ENCODE measurements at regions not wholly inside any gene's neighbourhood (a gene's known extent, or its start where the extent isn't known, plus 50 kb on each side); places are given as distances from the start of the nearest gene placed in this dataset.

- ChIA-PET CTCF (no interaction called here), POLR2A (no interaction called here)
- no peak overlapping the region for H3K27ac Mint-ChIP-seq
Measured at GRCh38 chr4:159049780-159050375, 53.0 kb upstream of the RAPGEF2 start.

GRCh38 chr4:159051245-159052071 is 51.4 kb upstream of the RAPGEF2 start:
- peaks cover 5 to 16% (median 8%) of the 10 kb centered on the region in 5 donors for H3K27me3 Mint-ChIP-seq
- intact Hi-C loops (cut with micrococcal nuclease), result no loop called here
- H3K4me1 ChIP-seq (ENCODE audit: control insufficient read depth in 2 of 2, insufficient read depth in 2 of 2, low read length in 2 of 2), result no peaks in the 10 kb centered on the region
- ChIA-PET POLR2A (no interaction called here), CTCF (no interaction called here)
- H3K36me3 Mint-ChIP-seq, result peaks cover 0 to 2% (median 0%) of the 10 kb centered on the region in 5 donors
- no peak overlapping the region for H3K4me3 Mint-ChIP-seq
- peaks cover 0 to 28% (median 0%) of the 10 kb centered on the region in 7 donors for H3K4me1 Mint-ChIP-seq
- no peaks in the 10 kb centered on the region for H3K9me3 Mint-ChIP-seq
- H3K36me3 ChIP-seq (ENCODE audit: control insufficient read depth in 2 of 3, insufficient read depth in 3 of 3, low read length in 3 of 3), result no peaks in the 10 kb centered on the region
- no peaks in the 10 kb centered on the region for H3K9me3 ChIP-seq (ENCODE audit: control insufficient read depth in 2 of 3, low read length in 3 of 3)
- H3K27me3 ChIP-seq (ENCODE audit: control insufficient read depth in 2 of 2, insufficient read depth in 2 of 2, low read length in 2 of 2), result no peaks in the 10 kb centered on the region
- ATAC-seq (no peak), DNase-seq (no peak)
- no peak overlapping the region for H3K27ac ChIP-seq (ENCODE audit: low read depth, low read length)
- H3K4me3 ChIP-seq (ENCODE audit: low read length), result no peak overlapping the region
- H3K27ac Mint-ChIP-seq, result no peak overlapping the region

More at GRCh38 chr4:159049780-159050375, 53.0 kb upstream of the RAPGEF2 start:
- ATAC-seq, result no peak
- H3K4me3 ChIP-seq (ENCODE audit: low read length), result no peak overlapping the region
- H3K36me3 ChIP-seq (ENCODE audit: control insufficient read depth in 2 of 3, insufficient read depth in 3 of 3, low read length in 3 of 3), result no peaks in the 10 kb centered on the region
- Mint-ChIP-seq H3K36me3 (peaks cover 0 to 2% (median 0%) of the 10 kb centered on the region in 5 donors), H3K9me3 (no peaks in the 10 kb centered on the region), H3K4me3 (no peak overlapping the region), H3K4me1 (peaks cover 0 to 38% (median 0%) of the 10 kb centered on the region in 7 donors), H3K27me3 (peaks cover 5 to 16% (median 7%) of the 10 kb centered on the region in 5 donors)
- no peak overlapping the region for H3K27ac ChIP-seq (ENCODE audit: low read depth, low read length)
- intact Hi-C loops (cut with micrococcal nuclease), result loop anchor here in 1 of 2 donors (10.0 kb wide), 1 partner anchor 125 kb away; no protein-coding TSS in a partner anchor
- no peaks in the 10 kb centered on the region for H3K27me3 ChIP-seq (ENCODE audit: control insufficient read depth in 2 of 2, insufficient read depth in 2 of 2, low read length in 2 of 2)
- no peaks in the 10 kb centered on the region for H3K4me1 ChIP-seq (ENCODE audit: control insufficient read depth in 2 of 2, insufficient read depth in 2 of 2, low read length in 2 of 2)
- no peak for DNase-seq
- H3K9me3 ChIP-seq (ENCODE audit: control insufficient read depth in 2 of 3, low read length in 3 of 3), result no peaks in the 10 kb centered on the region

GRCh38 chr4:159052315-159052714 is 50.6 kb upstream of the RAPGEF2 start:
- intact Hi-C loops (cut with micrococcal nuclease), result no loop called here
- Mint-ChIP-seq H3K27ac (no peak overlapping the region), H3K27me3 (peaks cover 5 to 16% (median 8%) of the 10 kb centered on the region in 5 donors), H3K9me3 (no peaks in the 10 kb centered on the region), H3K4me1 (peaks cover 0 to 25% (median 0%) of the 10 kb centered on the region in 7 donors), H3K4me3 (no peak overlapping the region), H3K36me3 (peaks cover 0 to 1% (median 0%) of the 10 kb centered on the region in 5 donors)
- ChIA-PET CTCF (no interaction called here), POLR2A (no interaction called here)
- no peaks in the 10 kb centered on the region for H3K9me3 ChIP-seq (ENCODE audit: control insufficient read depth in 2 of 3, low read length in 3 of 3)
- no peaks in the 10 kb centered on the region for H3K36me3 ChIP-seq (ENCODE audit: control insufficient read depth in 2 of 3, insufficient read depth in 3 of 3, low read length in 3 of 3)
- H3K27me3 ChIP-seq (ENCODE audit: control insufficient read depth in 2 of 2, insufficient read depth in 2 of 2, low read length in 2 of 2), result no peaks in the 10 kb centered on the region
- no peak overlapping the region for H3K27ac ChIP-seq (ENCODE audit: low read depth, low read length)
- H3K4me3 ChIP-seq (ENCODE audit: low read length), result no peak overlapping the region
- no peaks in the 10 kb centered on the region for H3K4me1 ChIP-seq (ENCODE audit: control insufficient read depth in 2 of 2, insufficient read depth in 2 of 2, low read length in 2 of 2)
- ATAC-seq (no peak), DNase-seq (no peak)

All from naive thymus-derived CD4-positive, alpha-beta T cell (primary cell).